Activated CD8-positive, alpha-beta memory T cell treated with anti-CD3 and anti-CD28 coated beads for 48 hours (primary cell): ENCODE measurements at regions not wholly inside any gene's neighbourhood (a gene's known extent, or its start where the extent isn't known, plus 50 kb on each side); places are given as distances from the start of the nearest gene placed in this dataset.
"Not testable (repeated sequence)": the region's sequence is repeated elsewhere in the genome, so short reads cannot be mapped to it uniquely, and the experiment has no call there.

ENCODE experiments used
- DNase-seq, 3 experiments: peaks; one replicate each; pipeline ENCODE4 v3.0.0-alpha.2; 2020; ENCODE audit warnings: low read depth in 2 of 3, low spot score in 2 of 3

GRCh38 chr3:130151555-130151954 is 69.9 kb downstream of the ALG1L2 start:
- not testable (repeated sequence) for DNase-seq

GRCh38 chr3:130153247-130153646 is 71.6 kb downstream of the ALG1L2 start:
- not testable (repeated sequence) for DNase-seq

- DNase-seq, result not testable (repeated sequence)
These were observed 73.8 kb downstream of the ALG1L2 start for GRCh38 chr3:130155464-130155863.

- DNase-seq, result not testable (repeated sequence)
These were observed 85.2 kb downstream of the ALG1L2 start for GRCh38 chr3:130166856-130167255.

GRCh38 chr3:130175195-130175594 is 93.6 kb downstream of the ALG1L2 start:
- DNase-seq, result not testable (repeated sequence)

- not testable (repeated sequence) for DNase-seq
These were observed 95.0 kb downstream of the ALG1L2 start for GRCh38 chr3:130176476-130177256.

- DNase-seq, result not testable (repeated sequence)
These were observed 97.2 kb downstream of the ALG1L2 start for GRCh38 chr3:130178835-130179234.

- DNase-seq, result peak in 2 of 3 experiments; percentile 0 to 2
These were observed 97.8 kb downstream of the ALG1L2 start for GRCh38 chr3:130179353-130179970.

GRCh38 chr3:130182475-130182874 is 100.8 kb downstream of the ALG1L2 start:
- not testable (repeated sequence) for DNase-seq

GRCh38 chr3:130183689-130184088 is 102.1 kb downstream of the ALG1L2 start:
- DNase-seq, result not testable (repeated sequence)

GRCh38 chr3:130184152-130185024 is 102.8 kb downstream of the ALG1L2 start:
- DNase-seq, result not testable (repeated sequence)

GRCh38 chr3:130201272-130201671 is 119.6 kb downstream of the ALG1L2 start:
- DNase-seq, result not testable (repeated sequence)

- DNase-seq, result not testable (repeated sequence)
These were observed 122.0 kb downstream of the ALG1L2 start for GRCh38 chr3:130203633-130204032.

GRCh38 chr3:130227540-130227939 is 117.9 kb upstream of the COL6A5 start:
- DNase-seq, result no peak

GRCh38 chr3:130242850-130243569 is 102.5 kb upstream of the COL6A5 start:
- DNase-seq, result no peak

GRCh38 chr3:130243808-130244207 is 101.7 kb upstream of the COL6A5 start:
- DNase-seq, result no peak

GRCh38 chr3:130250982-130251381 is 94.5 kb upstream of the COL6A5 start:
- DNase-seq, result no peak

- no peak for DNase-seq
These were observed 90.0 kb upstream of the COL6A5 start for GRCh38 chr3:130255442-130255841.

- DNase-seq, result no peak
These were observed 88.6 kb upstream of the COL6A5 start for GRCh38 chr3:130256821-130257340.

GRCh38 chr3:130258532-130258952 is 86.9 kb upstream of the COL6A5 start:
- no peak for DNase-seq
